ENCODE measurements at regions not wholly inside any gene's neighbourhood (a gene's known extent, or its start where the extent isn't known, plus 50 kb on each side); places are given as distances from the start of the nearest gene placed in this dataset.

GRCh38 chr4:31259119-31259518 is 539.0 kb downstream of the PCDH7 start:
- TF ChIP-seq, protein P1, sequence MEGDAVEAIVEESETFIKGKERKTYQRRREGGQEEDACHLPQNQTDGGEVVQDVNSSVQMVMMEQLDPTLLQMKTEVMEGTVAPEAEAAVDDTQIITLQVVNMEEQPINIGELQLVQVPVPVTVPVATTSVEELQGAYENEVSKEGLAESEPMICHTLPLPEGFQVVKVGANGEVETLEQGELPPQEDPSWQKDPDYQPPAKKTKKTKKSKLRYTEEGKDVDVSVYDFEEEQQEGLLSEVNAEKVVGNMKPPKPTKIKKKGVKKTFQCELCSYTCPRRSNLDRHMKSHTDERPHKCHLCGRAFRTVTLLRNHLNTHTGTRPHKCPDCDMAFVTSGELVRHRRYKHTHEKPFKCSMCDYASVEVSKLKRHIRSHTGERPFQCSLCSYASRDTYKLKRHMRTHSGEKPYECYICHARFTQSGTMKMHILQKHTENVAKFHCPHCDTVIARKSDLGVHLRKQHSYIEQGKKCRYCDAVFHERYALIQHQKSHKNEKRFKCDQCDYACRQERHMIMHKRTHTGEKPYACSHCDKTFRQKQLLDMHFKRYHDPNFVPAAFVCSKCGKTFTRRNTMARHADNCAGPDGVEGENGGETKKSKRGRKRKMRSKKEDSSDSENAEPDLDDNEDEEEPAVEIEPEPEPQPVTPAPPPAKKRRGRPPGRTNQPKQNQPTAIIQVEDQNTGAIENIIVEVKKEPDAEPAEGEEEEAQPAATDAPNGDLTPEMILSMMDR (conservative IDR thresholded peaks at IDR 0.05; ENCODE audit: low read depth, low read length): no peak
- TF ChIP-seq EZH2 (IDR thresholded peaks at IDR 0.05; ENCODE audit: borderline replicate concordance, low read depth, low read length, poor library complexity, severe bottlenecking): no peak
